ENCODE measurements at regions not wholly inside any gene's neighbourhood (a gene's known extent, or its start where the extent isn't known, plus 50 kb on each side); places are given as distances from the start of the nearest gene placed in this dataset.
A peak's percentile ranks its signal among the peaks of the same experiment; 100 is the strongest.

GRCh38 chr4:20302336-20302735 is 50.6 kb downstream of the SLIT2 start:
- DNase-seq: no peak

- DNase-seq: no peak
Measured at GRCh38 chr4:20305976-20306375, 54.3 kb downstream of the SLIT2 start.

- no peak for DNase-seq
Measured at GRCh38 chr4:20311856-20312255, 60.2 kb downstream of the SLIT2 start.

- peak; percentile 10 for DNase-seq
Measured at GRCh38 chr4:20313237-20314030, 61.7 kb downstream of the SLIT2 start.

GRCh38 chr4:20317424-20317985 is 65.8 kb downstream of the SLIT2 start:
- no peak for DNase-seq

- DNase-seq: no peak
Measured at GRCh38 chr4:20318001-20318908, 66.5 kb downstream of the SLIT2 start.

GRCh38 chr4:20318909-20319277 is 67.2 kb downstream of the SLIT2 start:
- no peak for DNase-seq

GRCh38 chr4:20319825-20320612 is 68.3 kb downstream of the SLIT2 start:
- DNase-seq: no peak

- DNase-seq: no peak
Measured at GRCh38 chr4:20323991-20324390, 72.3 kb downstream of the SLIT2 start.

GRCh38 chr4:20326460-20326859 is 74.8 kb downstream of the SLIT2 start:
- DNase-seq: no peak

- DNase-seq: no peak
Measured at GRCh38 chr4:20326977-20327376, 75.3 kb downstream of the SLIT2 start.

- DNase-seq: no peak
Measured at GRCh38 chr4:20327808-20328207, 76.1 kb downstream of the SLIT2 start.

- DNase-seq: no peak
Measured at GRCh38 chr4:20331642-20332041, 79.9 kb downstream of the SLIT2 start.

GRCh38 chr4:20333141-20333715 is 81.5 kb downstream of the SLIT2 start:
- DNase-seq: no peak

GRCh38 chr4:20337261-20337664 is 85.6 kb downstream of the SLIT2 start:
- DNase-seq: no peak

GRCh38 chr4:20338841-20339240 is 87.1 kb downstream of the SLIT2 start:
- no peak for DNase-seq

- no peak for DNase-seq
Measured at GRCh38 chr4:20341134-20341738, 89.5 kb downstream of the SLIT2 start.

GRCh38 chr4:20347531-20347930 is 95.8 kb downstream of the SLIT2 start:
- DNase-seq: no peak

- DNase-seq: no peak
Measured at GRCh38 chr4:20348411-20348810, 96.7 kb downstream of the SLIT2 start.

GRCh38 chr4:20351360-20352162 is 99.9 kb downstream of the SLIT2 start:
- no peak for DNase-seq

- DNase-seq: no peak
Measured at GRCh38 chr4:20352163-20352431, 100.4 kb downstream of the SLIT2 start.

- no peak for DNase-seq
Measured at GRCh38 chr4:20353646-20354045, 101.9 kb downstream of the SLIT2 start.

Data from hematopoietic multipotent progenitor cell treated with erythropoietin and hydrocortisone succinate and interleukin-3 and kit ligand, for 8 days (in vitro differentiated cells).